D721Med (cell line): ENCODE measurements at regions not wholly inside any gene's neighbourhood (a gene's known extent, or its start where the extent isn't known, plus 50 kb on each side); places are given as distances from the start of the nearest gene placed in this dataset.
A peak's percentile ranks its signal among the peaks of the same experiment; 100 is the strongest.

Experiments used
- DNase-seq: peaks from one replicate; pipeline ENCODE4 v3.0.0; 2011; ENCODE audit warnings: low spot score; ENCODE audit not compliant: insufficient read length
- FAIRE-seq: peaks from 2 replicates; lab custom pipeline; 2011; peaks lifted over from hg19 to GRCh38; lab: Jason Lieb, UNC
- TF ChIP-seq, protein P1 (sequence below): IDR thresholded peaks from 2 replicates; pipeline ENCODE4 v1.5.1; 2012; ENCODE audit warnings: mild to moderate bottlenecking, control low read depth; ENCODE audit not compliant: insufficient read depth; ENCODE audit errors: missing control alignments

DNA sequence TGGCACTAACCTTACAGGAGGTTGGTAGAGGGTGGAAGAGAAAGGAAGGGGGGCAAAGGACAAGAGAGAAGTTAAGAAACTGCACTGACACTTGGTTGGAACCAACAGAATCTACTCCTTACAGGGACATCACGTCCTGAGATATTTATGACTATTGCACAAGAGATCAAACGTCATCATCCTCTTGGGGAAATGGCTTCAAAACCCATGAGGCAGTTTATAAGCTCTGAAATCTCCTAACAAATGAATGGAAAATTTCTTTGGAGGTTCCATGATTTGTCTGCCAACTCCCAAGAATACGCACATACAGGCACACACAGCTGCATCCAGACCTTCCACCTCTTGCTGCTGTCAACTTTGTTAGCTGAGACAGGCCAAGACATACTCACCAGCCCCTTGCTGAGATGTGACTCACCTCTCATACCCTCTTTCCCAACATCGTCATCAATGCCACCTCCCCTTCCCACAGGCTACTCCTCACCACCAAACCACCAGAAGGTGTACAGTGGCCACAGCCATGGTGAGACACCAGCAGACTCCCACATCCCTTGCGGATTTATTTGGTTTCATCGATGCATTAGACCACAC, 135.5 kb downstream of the SETD4 start:
- FAIRE-seq (no peak), DNase-seq (no peak)
- TF ChIP-seq, protein P1, sequence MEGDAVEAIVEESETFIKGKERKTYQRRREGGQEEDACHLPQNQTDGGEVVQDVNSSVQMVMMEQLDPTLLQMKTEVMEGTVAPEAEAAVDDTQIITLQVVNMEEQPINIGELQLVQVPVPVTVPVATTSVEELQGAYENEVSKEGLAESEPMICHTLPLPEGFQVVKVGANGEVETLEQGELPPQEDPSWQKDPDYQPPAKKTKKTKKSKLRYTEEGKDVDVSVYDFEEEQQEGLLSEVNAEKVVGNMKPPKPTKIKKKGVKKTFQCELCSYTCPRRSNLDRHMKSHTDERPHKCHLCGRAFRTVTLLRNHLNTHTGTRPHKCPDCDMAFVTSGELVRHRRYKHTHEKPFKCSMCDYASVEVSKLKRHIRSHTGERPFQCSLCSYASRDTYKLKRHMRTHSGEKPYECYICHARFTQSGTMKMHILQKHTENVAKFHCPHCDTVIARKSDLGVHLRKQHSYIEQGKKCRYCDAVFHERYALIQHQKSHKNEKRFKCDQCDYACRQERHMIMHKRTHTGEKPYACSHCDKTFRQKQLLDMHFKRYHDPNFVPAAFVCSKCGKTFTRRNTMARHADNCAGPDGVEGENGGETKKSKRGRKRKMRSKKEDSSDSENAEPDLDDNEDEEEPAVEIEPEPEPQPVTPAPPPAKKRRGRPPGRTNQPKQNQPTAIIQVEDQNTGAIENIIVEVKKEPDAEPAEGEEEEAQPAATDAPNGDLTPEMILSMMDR: no peak

DNA sequence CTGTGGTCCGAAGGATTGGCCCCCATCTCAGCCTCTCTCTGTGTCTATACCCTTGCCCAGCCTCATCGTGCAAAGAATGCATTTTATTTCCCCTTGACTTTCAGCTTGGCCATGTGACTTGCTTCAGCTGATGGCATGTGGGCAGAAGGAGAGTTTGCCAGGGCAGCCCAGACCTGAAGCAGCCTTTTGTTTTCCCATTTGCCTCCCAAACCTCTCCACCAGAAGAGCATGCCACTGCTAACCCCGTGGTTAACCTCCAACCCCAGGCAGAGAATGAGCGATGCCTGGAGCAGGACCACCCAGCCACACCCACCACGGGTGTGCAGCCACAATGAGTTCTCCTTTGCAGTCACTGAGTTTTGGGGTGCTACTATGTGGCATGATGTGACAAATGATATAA, 136.4 kb downstream of the SETD4 start:
- FAIRE-seq (no peak), DNase-seq (no peak)
- TF ChIP-seq, protein P1: no peak

DNA sequence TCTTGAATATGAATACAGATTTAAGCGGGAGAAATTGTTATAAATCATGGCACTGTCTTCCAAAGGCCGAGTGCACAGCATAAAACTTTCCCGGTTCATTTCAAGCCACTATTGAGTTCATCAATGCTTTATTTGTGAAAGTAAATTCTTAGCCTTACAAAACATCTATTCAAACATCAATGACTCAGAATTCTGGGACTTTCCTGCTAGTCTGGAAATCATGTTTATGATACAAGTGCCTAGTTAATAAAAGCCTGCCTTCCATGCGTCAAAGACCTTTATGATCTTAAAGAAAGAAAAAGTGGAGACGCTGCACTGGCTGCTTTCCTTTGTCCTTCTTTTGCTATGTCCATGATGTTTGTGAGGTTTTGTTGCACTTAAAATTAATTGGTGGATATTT, 137.7 kb downstream of the SETD4 start:
- no peak for DNase-seq
- no peak for FAIRE-seq
- TF ChIP-seq, protein P1: no peak

DNA sequence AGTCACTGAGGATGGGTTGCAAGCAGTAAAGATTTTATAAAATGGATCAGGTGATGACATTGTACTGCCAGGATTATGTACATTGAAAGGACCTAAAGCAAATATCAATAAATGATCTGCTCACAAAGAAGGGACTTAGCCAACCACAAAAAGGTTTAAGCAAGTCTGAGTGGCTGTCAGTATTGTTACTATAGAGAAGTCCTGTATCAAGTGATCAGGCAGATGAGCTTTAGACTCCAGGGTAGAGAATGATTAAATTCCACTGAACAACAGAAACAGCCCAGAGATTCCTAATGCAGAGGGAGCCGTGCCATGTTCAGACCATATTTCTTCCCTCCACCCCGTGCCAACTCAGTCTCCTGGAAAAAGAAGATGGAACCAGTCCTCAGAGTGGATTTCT, 138.9 kb downstream of the SETD4 start:
- FAIRE-seq (no peak), DNase-seq (no peak)
- TF ChIP-seq, protein P1: no peak

DNA sequence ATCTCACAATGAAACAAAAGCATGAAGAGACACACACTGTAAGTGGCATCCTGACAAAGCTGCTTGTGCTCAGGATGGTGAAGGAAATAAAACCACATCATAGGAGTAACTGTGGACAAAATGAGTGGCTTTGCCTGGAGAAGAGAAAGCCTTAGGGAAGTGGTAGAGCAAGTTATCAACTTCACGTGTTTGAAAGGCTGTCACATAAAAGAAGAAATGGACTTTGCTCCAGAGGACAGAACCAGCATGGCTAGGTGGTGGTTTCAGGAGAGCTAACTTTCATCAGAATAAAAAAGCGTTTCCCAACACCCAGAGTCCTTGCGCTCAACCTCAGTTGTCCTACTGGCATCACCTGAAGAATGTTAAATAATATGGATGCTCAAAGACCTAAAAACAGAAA, 139.9 kb downstream of the SETD4 start:
- TF ChIP-seq, protein P1: no peak
- FAIRE-seq: peak; percentile 71
- DNase-seq: no peak

DNA sequence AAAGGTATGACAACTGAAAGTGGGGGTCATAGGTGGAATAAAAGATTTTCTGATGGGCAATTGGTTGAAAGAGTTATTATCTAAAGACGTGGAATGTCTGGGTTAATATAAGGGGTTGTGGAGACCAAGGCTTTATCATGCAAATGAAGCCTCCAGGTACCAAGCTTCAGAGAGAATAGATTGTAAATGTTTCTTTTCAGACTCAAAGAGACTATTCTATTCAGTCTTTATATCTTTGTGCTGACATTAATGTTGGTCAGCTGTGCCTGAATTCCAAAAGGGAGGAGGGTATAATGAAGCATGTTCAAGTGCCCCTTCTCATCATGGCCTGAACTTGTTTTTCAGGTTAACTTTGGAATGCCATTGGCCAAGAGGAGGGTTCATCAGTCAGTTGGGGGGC, 145.3 kb downstream of the SETD4 start:
- FAIRE-seq (no peak), DNase-seq (no peak)
- TF ChIP-seq, protein P1: no peak

DNA sequence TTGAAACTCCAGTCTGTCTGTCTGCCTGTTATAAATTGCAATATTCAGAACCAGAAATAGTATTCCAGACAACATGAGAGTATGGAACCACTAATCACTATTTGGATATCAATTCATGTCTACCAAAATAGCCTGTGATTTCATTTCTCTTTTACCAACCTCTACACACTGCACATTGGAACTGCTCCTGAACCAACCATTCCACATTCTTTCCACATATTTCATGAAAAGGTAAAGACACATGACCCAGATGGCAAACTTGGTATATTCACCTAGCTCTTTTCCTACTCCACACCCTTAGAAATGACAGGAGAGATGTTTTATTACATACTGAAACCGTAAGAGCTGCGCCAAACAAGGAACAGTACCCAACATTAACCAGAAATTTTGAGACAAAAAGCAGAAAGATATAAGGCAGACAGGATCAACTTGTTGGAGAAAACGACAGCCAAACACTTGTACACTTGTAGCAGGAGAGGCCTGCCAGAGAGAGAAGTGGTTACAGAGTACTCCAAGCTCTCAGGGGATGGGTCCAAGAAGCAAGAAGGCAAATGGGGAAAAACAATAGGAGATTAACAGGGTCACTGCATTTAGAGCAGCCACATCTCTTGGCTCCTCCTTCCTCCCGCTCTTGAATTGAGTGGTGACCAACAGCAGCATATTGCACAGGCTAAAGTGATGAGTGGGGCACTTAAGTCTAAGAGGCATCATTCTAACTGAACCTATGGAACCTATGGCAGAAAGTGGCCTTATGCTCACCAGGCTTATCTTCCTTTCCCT, 148.7 kb downstream of the SETD4 start:
- DNase-seq (no peak), FAIRE-seq (no peak)
- TF ChIP-seq, protein P1: no peak
